CD4-positive, alpha-beta T cell treated with Interferon gamma for 1 hour (primary cell): ENCODE measurements at regions not wholly inside any gene's neighbourhood (a gene's known extent, or its start where the extent isn't known, plus 50 kb on each side); places are given as distances from the start of the nearest gene placed in this dataset.

Experiments used
- DNase-seq: peaks from one replicate; pipeline ENCODE4 v3.0.0-alpha.2; 2020

- no peak for DNase-seq
Measured at GRCh38 chr6:28741363-28741762, 182.4 kb downstream of the TRIM27 start.

DNA sequence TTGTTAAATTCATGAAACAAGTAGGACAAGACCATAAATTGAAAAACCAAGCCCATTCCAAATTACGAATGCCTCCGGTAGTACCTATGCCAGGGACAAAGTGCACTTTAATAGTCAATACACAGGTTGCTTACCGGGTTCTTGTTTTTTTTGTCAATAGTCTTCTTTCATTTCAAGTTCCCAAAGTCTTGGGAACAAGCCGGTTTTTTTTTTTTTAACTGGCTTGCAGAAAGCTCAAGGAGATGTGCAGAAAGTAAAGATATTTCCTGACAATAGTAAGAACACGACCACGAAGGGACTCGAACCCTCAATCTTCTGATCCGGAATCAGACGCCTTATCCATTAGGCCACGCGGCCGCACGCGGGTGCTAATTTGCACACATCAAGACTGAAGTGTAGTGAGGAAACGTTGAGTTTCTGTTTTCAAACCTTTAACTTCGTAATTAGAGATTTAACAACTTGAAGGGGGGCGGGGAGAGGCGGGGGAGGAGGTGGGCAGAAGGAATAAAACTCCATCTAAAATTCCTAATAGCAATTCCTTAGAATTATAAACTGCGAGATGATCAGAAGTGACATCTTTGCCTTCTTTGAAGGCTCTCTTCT lies 181.0 kb downstream of the TRIM27 start:
- no peak for DNase-seq

- no peak for DNase-seq
Measured at GRCh38 chr6:28743271-28743789, 180.5 kb downstream of the TRIM27 start.

DNA sequence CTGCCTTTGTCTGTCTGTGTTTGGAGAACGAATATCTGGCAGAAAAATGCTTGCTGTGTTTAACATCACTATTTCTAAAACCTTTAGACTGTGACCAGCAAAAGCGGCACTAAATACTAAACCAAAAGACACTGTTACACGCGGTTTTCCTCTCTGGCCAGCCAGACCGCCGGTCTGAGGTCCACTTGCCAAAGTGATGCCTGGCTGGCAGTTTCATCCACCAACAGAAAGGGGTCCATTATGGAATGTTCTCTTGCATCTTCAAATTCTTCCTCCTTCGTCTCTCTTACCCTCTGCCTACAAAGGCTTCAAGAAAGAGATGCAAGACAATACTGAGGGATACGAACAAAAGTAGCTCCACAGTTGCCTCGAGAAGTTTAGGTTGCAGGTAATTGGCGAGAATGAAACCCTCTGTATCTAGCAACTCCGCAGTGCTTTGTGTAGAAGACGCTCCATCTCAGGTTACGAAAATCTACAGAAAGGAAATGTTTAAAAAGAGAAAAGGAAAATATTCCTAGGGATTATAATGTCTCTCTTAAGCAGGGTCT lies 176.6 kb downstream of the TRIM27 start:
- DNase-seq, result no peak

- no peak for DNase-seq
Measured at GRCh38 chr6:28747631-28748157, 176.1 kb downstream of the TRIM27 start.

DNA sequence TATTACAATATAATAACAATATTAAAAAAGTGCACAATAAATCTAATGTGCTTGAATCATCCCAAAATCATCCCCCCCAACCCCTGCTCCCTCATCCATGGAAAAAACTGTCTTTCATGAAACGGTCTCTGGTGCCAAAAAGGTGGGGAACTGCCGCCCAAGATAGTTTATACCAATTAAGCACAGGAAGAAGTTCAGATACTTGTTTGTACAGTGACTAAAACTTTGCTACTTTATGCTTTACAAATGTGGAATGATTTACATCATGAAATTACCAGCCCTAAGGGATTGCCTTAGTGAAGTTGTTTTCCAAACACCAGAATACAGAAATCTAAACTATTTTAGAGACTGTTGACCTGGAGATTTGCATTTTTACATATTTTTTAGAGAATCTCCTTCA lies 175.6 kb downstream of the TRIM27 start:
- DNase-seq, result no peak

GRCh38 chr6:28750926-28751458 lies 172.8 kb downstream of the TRIM27 start:
- DNase-seq, result no peak

- no peak for DNase-seq
Measured at GRCh38 chr6:28751514-28751913, 172.3 kb downstream of the TRIM27 start.

- DNase-seq, result no peak
Measured at GRCh38 chr6:28751963-28752350, 171.8 kb downstream of the TRIM27 start.

GRCh38 chr6:28757429-28758045 lies 166.2 kb downstream of the TRIM27 start:
- no peak for DNase-seq

DNA sequence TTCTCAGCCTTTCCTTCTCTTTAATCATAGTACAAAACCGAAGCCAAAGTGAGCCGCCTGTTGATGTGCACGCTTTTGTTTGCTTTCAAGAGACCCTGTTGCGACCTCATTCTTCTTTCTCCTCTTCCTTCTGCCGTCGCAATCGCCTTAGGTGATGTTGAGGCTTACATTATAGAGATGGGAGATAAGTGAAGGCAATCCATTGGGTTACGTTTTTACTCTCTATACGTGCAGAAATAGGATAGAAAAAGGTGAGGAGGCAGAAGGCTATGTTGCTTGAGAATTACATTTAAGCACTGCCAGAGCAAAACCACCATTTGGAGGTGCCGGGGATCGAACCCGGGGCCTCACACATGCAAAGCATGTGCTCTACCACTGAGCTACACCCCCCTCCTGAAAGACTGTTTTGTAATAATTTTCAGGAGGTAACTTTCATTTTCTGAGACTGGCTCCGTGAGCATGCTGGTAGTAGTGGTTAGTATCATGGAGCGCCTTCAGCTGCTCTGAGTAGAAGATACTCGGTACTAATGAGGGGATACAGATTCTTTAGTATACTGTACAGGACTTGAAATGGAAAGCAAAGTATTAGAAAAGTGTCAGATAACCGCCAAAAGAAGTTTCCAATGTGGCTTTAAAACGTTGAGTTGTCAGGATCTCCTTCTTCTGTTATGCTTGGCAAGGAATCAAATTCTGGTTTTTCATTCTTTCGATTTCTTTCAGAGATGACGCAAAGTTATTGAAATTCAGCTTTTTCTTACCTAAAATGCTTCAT lies 165.6 kb downstream of the TRIM27 start:
- no peak for DNase-seq

DNA sequence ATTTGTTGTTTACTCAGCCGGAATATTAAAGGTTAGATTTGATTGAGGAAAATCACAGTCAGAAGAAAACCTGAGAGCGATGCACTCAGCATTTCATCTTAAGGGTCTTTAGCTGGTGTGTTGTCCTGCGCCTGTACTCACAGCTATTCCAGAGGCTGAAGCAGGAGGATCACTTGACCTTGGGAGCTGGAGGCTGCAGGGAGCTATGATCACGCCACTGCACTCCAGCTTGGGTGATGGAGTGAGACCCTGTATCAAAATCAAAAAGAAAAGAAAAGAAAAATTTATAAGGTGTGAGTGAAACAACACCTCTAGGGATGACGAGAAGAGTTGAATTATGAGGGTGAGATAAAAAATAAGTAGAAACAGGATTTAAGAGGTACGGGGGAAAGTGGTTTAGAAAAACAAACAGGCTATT lies 165.0 kb downstream of the TRIM27 start:
- DNase-seq, result no peak

DNA sequence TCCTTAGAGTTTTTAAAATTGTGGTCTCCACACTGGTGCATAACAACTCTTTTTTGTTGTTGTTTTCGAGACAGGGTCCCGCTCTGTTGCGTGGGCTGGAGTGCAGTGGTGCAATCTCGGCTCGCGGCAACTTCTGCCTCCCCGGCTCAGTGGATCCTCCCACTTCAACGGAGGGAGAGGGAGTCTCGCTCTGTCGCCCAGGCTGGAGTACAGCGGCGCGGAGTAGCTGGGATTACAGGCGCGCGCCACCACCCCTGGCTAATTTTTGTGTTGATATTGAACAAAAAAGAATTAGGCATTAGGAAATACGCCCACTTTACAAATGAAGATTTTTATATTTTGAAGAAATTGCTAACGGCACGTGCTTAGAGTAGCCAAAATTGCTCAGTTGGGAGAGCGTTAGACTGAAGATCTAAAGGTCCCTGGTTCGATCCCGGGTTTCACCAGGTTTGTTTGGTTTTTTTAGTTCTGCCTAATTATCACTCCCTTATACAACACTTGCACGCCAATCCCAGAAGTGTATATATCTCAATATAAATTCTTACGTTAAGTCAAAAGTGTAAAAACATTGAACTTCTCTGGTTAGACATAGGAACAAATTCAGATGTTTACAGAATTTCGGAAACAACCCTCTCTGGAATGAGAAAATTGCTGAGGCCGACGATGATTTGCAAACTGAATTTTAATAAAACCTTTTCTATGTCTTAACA lies 159.6 kb downstream of the TRIM27 start:
- DNase-seq, result no peak

- no peak for DNase-seq
Measured at GRCh38 chr6:28764761-28765282, 159.0 kb downstream of the TRIM27 start.

GRCh38 chr6:28765978-28766351 lies 157.8 kb downstream of the TRIM27 start:
- no peak for DNase-seq

DNA sequence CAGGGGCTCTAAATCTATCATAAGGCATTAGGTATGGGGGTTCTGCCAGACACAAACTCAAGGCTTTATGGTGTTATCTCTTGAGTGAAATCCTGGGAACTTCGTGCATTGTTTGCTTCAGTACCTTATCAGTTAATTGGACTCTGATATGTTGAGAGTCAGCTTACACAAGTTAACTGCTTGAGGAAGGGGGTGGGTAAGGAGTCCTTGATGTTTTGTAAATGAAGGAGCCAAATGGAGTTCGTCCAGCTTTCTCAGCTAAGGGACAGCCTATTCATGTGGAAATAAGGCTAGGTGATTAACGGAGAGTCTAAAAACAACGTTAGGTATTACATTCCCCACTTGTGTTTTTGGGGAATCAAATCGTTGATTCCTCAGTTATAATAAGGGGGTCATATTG lies 157.4 kb downstream of the TRIM27 start:
- DNase-seq, result no peak

DNA sequence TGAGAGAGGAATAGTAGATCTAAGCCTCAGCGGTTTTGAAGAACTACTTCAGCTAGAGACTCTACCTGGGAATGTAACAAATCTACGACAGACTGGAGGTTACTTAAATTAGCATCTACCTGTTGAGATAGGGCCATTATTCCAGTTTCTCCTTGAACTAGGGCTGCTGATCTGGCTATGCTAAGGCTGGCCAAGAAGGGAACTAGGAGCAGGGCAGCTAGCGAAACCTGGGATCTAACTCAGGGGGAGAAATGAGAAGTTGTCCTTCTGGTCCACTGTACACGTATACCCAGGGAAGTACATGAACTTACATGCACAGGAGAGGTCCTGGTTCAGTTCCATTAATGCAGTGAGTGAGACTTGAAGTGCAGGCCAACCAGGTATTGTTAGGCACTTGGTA lies 156.7 kb downstream of the TRIM27 start:
- no peak for DNase-seq

DNA sequence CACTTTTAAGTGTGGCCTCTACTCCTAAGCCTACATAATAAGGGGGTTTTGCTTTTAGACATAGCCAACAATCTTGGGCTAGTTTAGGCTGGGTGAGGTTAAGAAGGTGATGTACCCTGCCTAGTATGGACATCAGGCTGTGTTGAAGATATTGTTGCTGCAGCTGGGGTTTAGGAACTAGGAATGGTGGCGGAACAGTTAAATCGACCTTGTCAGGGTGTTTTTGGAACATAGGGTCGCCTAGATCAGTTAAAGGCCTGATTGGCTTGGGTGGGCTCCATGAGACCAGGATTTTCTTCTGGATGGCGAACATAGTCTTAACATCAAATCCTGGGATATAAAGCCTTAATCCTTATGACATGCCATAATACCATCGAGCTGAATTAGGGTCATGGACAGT lies 156.1 kb downstream of the TRIM27 start:
- DNase-seq, result no peak

DNA sequence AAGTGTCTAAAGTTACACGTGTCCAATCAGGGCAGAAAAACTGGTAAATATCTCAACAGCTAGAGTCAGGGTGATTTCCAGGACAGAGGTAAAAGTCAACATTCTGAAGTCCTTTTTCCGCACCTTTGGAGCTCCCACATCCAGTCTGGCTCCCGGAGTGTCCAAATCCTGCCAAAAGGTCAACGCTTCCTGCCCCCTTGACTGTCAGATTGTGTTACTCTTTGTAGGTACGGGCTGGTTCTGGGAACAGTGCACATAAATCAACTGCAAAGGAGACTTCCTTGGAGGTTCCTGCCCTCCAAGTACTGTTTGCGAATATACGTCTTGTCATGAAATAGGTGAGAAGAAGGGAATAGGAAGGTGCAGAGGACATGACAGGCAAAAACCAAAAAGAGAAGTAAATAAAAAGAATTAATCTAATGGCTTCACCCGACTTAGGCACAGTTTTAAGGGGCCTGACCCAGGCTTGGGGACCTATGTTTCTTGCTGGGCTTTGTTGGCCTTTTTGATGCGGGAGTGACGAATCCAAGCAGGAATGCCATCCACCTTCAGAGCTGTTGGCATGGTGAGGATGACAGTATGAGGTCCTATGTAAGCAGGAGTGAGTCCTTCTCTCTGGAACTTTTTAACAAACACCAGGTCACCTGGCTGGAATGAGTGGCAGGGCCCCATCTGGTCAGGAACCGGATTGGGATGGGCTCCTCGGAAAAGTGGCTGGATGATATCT lies 155.4 kb downstream of the TRIM27 start:
- no peak for DNase-seq

DNA sequence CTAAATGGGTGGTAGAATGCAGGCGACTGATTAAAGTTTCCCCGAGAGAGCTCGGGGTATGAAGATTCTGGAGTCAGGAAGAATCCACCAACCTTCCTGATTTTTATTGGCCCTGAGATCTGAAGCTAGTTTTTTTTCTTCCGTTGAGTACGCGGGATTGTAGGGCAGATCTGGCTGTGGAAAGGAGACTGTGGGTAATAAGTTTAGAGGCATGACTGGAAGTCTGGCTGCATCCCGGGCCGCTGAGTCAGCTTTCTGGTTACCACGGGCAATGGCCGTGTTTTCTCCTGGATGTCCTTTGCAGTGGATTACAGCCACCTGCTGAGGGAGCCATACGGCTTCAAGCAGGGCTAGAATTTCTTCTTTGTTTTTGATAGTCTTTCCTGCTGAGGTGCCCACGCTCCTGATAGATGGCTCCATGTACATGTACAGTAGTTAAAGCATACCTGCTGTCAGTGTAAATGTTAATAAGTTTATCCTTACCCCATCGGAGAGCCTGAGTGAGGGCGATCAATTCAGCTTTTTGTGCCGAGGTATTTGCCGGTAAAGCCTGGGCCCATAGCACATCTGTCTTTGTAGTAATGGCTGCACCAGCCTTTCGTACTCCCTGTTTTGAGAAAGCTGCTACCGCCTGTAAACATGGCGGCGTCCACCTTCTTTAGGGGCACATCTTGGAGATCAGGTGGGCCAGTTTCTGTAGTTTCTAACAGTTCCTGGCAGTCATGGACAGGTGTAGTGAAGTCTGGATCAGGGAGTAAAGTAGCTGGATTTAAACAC lies 154.0 kb downstream of the TRIM27 start:
- no peak for DNase-seq

DNA sequence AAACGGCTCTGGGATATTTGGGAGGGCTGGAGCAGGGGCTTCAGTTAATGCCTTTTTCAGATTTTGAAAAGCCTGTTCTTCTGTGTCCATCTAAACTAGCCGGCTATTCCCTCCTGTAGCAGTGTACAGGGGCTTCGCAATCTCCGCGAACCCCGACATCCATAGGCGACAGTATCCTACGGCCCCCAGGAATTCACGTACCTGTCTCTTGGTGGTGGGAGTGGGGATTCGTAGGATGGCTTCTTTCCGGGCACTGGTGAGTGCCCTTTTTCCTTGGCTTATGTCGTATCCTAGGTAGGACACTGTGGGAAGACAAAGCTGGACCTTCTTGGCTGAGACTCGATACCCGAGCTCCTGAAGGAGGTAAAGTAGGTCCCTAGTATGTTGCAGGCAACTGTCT lies 153.1 kb downstream of the TRIM27 start:
- no peak for DNase-seq
